NB4 (cell line): ENCODE measurements at regions not wholly inside any gene's neighbourhood (a gene's known extent, or its start where the extent isn't known, plus 50 kb on each side); places are given as distances from the start of the nearest gene placed in this dataset.
A peak's percentile ranks its signal among the peaks of the same experiment; 100 is the strongest.

Source experiments
- DNase-seq: peaks from one replicate; pipeline ENCODE4 v3.0.0; 2010; ENCODE audit warnings: low read depth
- H3K4me3 ChIP-seq: one replicate; pipeline ENCODE4 v1.5.1; 2011; ENCODE audit warnings: mild to moderate bottlenecking, low read depth, low read length, moderate library complexity
- CTCF ChIP-seq: IDR thresholded peaks from one replicate; pipeline ENCODE4 v1.5.1; 2012; ENCODE audit warnings: low read depth, low read length
- MAX ChIP-seq: IDR thresholded peaks from 2 replicates; pipeline ENCODE4 v1.6.1; 2011; ENCODE audit warnings: low read depth, low read length
- MYC ChIP-seq: IDR thresholded peaks from 2 replicates; pipeline ENCODE4 v1.6.1; 2011; ENCODE audit warnings: low read depth, low read length
- POLR2A ChIP-seq: IDR thresholded peaks from 2 replicates; pipeline ENCODE4 v1.6.1; 2011; ENCODE audit warnings: mild to moderate bottlenecking; ENCODE audit not compliant: insufficient read length; ENCODE audit errors: extremely low read depth

- no peak overlapping the region for H3K4me3 ChIP-seq
- no peak for TF ChIP-seq POLR2A
- no peak for DNase-seq
Observed at GRCh38 chr4:26086621-26087441, 172.8 kb downstream of the SMIM20 start.

GRCh38 chr4:26088433-26088928 is 174.5 kb downstream of the SMIM20 start:
- DNase-seq, result peak; percentile 76
- TF ChIP-seq MYC, result no peak
- TF ChIP-seq POLR2A, result no peak
- TF ChIP-seq MAX, result no peak
- TF ChIP-seq CTCF, result no peak
- H3K4me3 ChIP-seq, result no peak overlapping the region

GRCh38 chr4:26093551-26093950 is 179.5 kb downstream of the SMIM20 start:
- H3K4me3 ChIP-seq, result no peak overlapping the region
- no peak for DNase-seq
- no peak for TF ChIP-seq MAX
- TF ChIP-seq POLR2A, result no peak
- no peak for TF ChIP-seq CTCF
- TF ChIP-seq MYC, result no peak

DNA sequence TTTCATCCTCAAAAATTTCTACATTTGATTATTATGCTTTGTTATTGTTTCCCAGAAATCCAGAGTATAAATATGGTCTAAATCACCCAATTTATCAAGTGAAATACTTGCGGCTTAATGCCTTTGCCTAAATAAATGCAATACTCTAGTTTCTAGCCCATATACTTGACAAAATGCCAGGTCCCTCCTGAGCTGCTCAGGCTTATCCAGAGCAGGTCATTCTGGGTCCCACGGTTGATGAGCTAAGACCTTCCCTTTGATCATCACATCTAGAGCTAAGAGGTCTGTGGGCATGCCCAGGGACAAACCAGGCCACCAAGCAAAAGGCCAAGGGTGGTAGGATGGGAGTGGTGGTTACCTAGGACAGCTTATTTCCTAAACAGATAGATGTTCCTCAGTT is 180.1 kb downstream of the SMIM20 start:
- DNase-seq, result no peak

DNA sequence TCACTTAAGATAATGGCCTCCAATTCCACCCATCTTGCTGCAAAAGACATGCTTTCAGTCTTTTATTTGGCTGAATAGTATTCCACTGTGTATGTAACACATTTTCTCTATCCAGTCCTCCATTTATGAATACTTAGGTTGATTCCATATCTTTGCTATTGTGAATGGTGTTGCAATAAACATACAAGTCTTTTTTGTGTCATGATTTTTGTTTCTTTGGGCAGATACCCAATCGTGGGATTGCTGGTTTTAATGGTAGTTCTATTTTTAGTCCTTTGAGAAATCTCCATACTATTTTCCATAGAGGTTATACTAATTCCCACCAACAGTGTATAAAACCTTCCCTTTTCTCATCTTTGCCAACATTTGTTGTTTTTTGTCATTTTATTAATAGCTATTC is 180.9 kb downstream of the SMIM20 start:
- no peak for DNase-seq
- H3K4me3 ChIP-seq, result no peak overlapping the region
- TF ChIP-seq MAX, result no peak
- TF ChIP-seq CTCF, result no peak
- TF ChIP-seq POLR2A, result no peak
- no peak for TF ChIP-seq MYC

More for the DNA sequence above, 180.1 kb downstream of the SMIM20 start:
- TF ChIP-seq CTCF, result no peak
- TF ChIP-seq MYC, result no peak
- no peak for TF ChIP-seq MAX
- no peak for TF ChIP-seq POLR2A
- no peak overlapping the region for H3K4me3 ChIP-seq

- TF ChIP-seq CTCF, result no peak
- TF ChIP-seq MYC, result no peak
- no peak for TF ChIP-seq POLR2A
- TF ChIP-seq MAX, result no peak
- no peak for DNase-seq
- H3K4me3 ChIP-seq, result no peak overlapping the region
Observed at GRCh38 chr4:26099967-26100366, 185.9 kb downstream of the SMIM20 start.
